IPS-20b (cell line): ENCODE measurements at regions not wholly inside any gene's neighbourhood (a gene's known extent, or its start where the extent isn't known, plus 50 kb on each side); places are given as distances from the start of the nearest gene placed in this dataset.
"Not testable (repeated sequence)": the region's sequence is repeated elsewhere in the genome, so short reads cannot be mapped to it uniquely, and the experiment has no call there.

ENCODE experiments used
- H3K27ac ChIP-seq: one replicate; pipeline ENCODE4 v1.5.1; 2013; ENCODE audit warnings: low read length
- H3K27me3 ChIP-seq: 2 replicates; pipeline ENCODE4 v1.6.1; 2013; ENCODE audit warnings: mild to moderate bottlenecking, low read length, inconsistent platforms; ENCODE audit not compliant: insufficient read depth
- H3K36me3 ChIP-seq: 2 replicates; pipeline ENCODE4 v1.6.1; 2013; ENCODE audit warnings: low read depth, mild to moderate bottlenecking, inconsistent platforms, low read length, moderate library complexity; ENCODE audit not compliant: insufficient read depth
- H3K4me1 ChIP-seq: 2 replicates; pipeline ENCODE4 v1.6.1; 2013; ENCODE audit warnings: mild to moderate bottlenecking, control low read depth, inconsistent platforms, low read length, moderate library complexity; ENCODE audit not compliant: insufficient read depth
- H3K4me3 ChIP-seq: 2 replicates; pipeline ENCODE4 v1.5.1; 2013; ENCODE audit warnings: mild to moderate bottlenecking, low read length, inconsistent platforms
- H3K9ac ChIP-seq: 2 replicates; pipeline ENCODE4 v1.6.1; 2013; ENCODE audit warnings: low read depth, mild to moderate bottlenecking, inconsistent platforms, low read length, moderate library complexity
- H3K9me3 ChIP-seq: 2 replicates; pipeline ENCODE4 v1.6.1; 2013; ENCODE audit warnings: mild to moderate bottlenecking, low read depth, low read length, inconsistent platforms; ENCODE audit not compliant: insufficient read depth

DNA sequence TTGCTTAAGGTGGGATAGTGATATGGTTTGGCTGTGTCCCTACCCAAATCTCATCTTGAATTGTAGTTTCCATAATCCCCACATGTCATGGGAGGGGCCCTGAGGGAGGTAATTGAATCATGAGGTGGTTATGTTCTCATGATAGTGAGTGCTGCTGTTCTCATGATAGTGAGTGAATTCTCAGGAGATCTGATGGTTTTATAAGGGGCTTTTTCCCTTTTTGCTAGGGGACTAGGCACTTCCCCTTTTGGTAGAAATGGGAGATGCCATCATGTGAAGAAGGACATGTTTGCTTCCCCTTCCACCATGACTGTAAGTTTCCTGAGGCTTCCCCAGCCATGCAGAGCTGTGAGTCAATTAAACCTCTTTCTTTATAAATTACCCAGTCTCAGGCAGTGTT is 137.5 kb downstream of the DUSP10 start:
- not testable (repeated sequence) for H3K27ac ChIP-seq, H3K27me3 ChIP-seq, H3K4me1 ChIP-seq, H3K9me3 ChIP-seq, H3K4me3 ChIP-seq, H3K9ac ChIP-seq, H3K36me3 ChIP-seq

DNA sequence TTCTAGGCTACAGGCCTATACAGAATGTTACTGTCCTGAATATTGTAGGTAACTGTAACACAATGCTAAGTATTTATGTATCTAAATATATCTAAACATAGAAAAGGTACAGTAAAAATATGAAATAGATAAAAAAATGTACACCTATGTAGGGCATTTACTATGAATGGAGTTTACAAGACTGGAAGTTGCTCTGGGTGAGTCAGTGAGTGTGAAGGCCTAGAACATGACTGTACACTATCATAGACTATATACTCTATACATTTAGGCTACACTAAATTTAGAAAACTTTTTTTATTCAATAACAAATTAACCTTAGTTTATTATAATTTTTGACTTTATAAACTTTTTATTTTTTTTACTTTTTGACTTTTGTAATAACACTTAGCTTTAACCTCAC is 136.9 kb downstream of the DUSP10 start:
- no peaks in the 10 kb centered on the region for H3K4me1 ChIP-seq
- H3K9me3 ChIP-seq: no peaks in the 10 kb centered on the region
- no peaks in the 10 kb centered on the region for H3K27me3 ChIP-seq
- H3K27ac ChIP-seq: no peak overlapping the region
- no peaks in the 10 kb centered on the region for H3K36me3 ChIP-seq
- H3K9ac ChIP-seq: no peak overlapping the region
- no peak overlapping the region for H3K4me3 ChIP-seq

DNA sequence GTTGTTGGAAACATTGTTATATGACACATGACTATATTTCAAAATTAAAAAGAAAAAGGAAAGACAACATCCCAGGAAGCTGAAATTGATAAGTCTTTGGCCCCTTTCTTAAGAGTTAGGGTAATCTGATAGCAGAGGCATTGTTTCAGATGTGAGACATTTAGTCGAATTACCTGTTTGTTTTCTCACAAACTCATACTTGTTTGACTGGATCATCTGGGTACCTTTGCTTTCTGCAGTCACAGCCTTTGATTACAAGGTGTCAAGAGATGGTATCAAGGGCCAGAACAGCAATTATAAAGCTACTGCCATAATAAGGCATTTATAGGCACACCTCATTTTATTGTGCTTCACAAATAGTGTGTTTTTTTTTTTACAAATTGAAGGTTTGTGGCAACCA is 136.3 kb downstream of the DUSP10 start:
- Histone ChIP-seq H3K4me3 (no peak overlapping the region), H3K27me3 (no peaks in the 10 kb centered on the region), H3K9ac (no peak overlapping the region), H3K4me1 (no peaks in the 10 kb centered on the region), H3K9me3 (no peaks in the 10 kb centered on the region), H3K27ac (no peak overlapping the region), H3K36me3 (no peaks in the 10 kb centered on the region)

DNA sequence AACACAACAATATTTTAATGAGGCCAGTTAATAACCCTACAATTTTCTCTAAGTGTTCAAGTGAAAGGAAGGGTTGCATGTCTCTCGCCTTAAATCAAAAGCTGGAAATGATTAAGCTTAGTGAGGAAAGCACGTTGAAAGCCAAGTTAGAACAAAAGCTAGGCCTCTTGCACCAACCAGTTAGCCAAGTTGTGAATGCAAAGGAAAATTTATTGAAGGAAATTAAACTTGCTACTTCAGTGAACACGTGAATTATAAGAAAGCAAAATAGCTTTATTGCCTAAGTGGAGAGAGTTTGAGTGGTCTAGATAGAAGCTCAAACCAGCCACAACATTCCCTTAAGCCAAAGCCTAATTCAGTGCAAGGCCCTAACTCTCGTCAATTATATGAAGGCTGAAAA is 135.6 kb downstream of the DUSP10 start:
- no peaks in the 10 kb centered on the region for H3K36me3 ChIP-seq
- H3K9me3 ChIP-seq: no peaks in the 10 kb centered on the region
- no peaks in the 10 kb centered on the region for H3K4me1 ChIP-seq
- no peak overlapping the region for H3K27ac ChIP-seq
- no peaks in the 10 kb centered on the region for H3K27me3 ChIP-seq
- H3K4me3 ChIP-seq: no peak overlapping the region
- no peak overlapping the region for H3K9ac ChIP-seq

DNA sequence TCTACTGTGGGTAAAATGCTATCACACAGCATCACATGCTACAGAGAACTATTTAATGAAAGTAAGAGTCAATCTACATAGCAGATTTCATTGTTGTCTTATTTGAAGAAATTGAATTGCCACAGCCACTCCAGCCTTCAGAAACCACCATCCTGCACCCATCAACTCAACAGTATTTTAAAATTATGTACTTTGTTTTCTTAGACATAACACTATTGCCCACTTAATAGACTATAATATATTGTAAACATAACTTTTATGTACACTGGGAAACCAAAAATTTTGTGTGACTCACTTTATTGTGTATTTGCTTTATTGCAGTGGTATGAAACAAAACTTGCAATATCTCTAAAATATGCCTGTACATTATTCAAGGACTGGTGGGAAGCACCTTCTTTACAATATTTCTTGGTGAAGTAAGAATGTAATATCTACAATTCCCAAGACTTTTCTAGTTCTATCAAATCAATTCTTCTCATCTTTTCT is 133.0 kb downstream of the DUSP10 start:
- Histone ChIP-seq H3K27me3 (no peaks in the 10 kb centered on the region), H3K27ac (no peak overlapping the region), H3K4me3 (no peak overlapping the region), H3K36me3 (no peaks in the 10 kb centered on the region), H3K9me3 (no peaks in the 10 kb centered on the region), H3K9ac (no peak overlapping the region), H3K4me1 (no peaks in the 10 kb centered on the region)

DNA sequence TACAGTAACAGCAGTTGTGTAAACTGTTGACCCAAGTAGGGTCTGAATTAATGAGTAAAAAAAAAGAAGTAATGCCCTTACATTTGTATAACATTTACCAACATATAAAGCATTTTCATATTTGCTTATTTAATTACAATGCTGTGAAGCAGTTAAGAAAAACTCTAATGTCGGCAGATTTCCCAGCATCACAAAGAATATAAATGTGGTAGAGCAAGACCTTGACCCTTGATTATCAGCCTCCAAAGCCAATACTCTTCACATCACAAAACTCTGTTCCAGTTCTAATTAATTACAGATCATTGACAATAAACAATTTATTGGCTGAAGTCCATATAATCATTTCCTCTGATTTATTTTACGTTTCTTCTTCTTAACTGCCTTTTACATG is 130.2 kb downstream of the DUSP10 start:
- H3K27me3 ChIP-seq: no peaks in the 10 kb centered on the region
- H3K4me1 ChIP-seq: no peaks in the 10 kb centered on the region
- H3K4me3 ChIP-seq: no peak overlapping the region
- no peaks in the 10 kb centered on the region for H3K36me3 ChIP-seq
- H3K9ac ChIP-seq: no peak overlapping the region
- H3K9me3 ChIP-seq: no peaks in the 10 kb centered on the region
- H3K27ac ChIP-seq: no peak overlapping the region

DNA sequence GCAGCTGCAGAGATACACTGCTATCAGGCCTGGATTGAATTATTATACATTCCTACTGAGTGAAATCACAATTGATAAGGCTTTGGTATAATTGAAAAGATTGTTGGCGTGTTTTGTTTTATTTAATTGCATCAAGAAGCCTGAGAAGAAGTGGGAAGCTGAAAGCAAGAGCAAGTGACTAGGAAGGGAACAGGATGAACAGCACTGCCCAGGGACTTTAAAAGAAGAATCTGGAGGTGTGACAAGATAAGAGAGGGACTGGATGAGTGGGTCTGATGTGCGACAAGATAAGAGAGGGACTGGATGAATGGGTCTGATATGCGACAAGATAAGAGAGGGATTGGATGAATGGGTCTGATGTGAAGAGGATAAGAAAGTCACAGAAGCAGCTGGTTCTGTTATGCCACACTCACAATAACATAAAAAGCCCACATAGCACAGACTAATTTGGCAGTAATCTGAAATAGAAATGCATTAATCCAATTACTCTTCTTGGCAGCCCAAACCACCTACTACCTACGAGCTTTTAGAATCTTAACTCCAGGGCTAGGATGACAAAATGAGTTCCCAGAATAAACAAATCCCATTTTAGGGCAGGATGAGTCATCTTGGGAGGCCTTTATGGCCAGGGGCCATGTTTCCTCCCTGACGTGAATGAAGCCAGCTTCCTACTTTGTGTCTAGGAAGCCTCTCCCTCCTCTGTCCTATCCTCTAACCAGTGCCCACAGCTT is 129.7 kb downstream of the DUSP10 start:
- Histone ChIP-seq H3K36me3 (no peaks in the 10 kb centered on the region), H3K9me3 (no peaks in the 10 kb centered on the region), H3K4me3 (no peak overlapping the region), H3K27me3 (no peaks in the 10 kb centered on the region), H3K4me1 (no peaks in the 10 kb centered on the region), H3K27ac (no peak overlapping the region), H3K9ac (no peak overlapping the region)

DNA sequence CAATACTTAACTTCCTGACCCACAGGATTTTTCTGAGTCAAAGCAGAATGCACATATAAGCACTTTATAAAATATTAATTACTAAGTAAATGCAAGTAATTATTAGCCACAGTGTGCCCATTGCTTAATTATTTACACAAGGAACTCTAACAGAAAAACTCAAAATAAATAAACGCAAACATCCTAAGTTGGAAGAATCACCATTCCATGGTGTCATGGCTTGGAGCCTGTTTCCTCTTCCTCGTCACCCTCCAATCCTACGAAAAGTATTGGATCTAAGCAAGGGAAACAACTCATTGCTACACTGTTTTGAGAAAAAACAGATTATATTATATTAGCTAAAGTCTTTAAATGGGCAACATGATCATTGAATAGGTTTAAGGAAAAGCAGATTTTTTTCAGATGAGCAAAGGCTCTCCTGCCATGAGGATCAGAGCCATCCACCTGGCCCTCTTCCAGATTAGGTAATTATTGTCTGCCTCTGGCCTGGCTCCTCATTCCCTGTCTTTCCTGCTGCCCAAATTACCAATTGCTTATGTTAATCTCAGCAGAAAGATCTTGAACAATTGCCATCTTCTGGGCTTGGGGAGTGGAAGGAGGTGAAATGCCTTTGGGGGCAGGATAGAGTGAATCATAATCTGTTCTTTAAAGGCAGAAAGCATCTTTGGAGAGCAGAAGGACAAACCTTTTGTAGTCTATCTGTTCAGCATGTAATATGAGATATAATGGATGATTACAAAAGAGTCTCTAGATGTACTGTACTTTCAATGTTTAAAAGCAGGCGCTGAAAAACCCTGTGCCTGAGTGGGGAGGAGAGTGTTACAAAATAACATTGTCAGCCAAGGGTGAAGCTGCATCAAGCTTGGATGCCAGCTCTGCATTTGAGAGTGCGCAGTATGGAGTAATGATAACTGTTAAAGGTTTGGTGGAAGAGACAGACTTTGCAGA is 121.2 kb downstream of the DUSP10 start:
- no peaks in the 10 kb centered on the region for H3K27me3 ChIP-seq
- H3K9me3 ChIP-seq: no peaks in the 10 kb centered on the region
- no peak overlapping the region for H3K9ac ChIP-seq
- H3K36me3 ChIP-seq: no peaks in the 10 kb centered on the region
- H3K27ac ChIP-seq: no peak overlapping the region
- H3K4me1 ChIP-seq: peaks cover 6% of the 10 kb centered on the region; the same call in 1 of the 2 replicates
- no peak overlapping the region for H3K4me3 ChIP-seq

DNA sequence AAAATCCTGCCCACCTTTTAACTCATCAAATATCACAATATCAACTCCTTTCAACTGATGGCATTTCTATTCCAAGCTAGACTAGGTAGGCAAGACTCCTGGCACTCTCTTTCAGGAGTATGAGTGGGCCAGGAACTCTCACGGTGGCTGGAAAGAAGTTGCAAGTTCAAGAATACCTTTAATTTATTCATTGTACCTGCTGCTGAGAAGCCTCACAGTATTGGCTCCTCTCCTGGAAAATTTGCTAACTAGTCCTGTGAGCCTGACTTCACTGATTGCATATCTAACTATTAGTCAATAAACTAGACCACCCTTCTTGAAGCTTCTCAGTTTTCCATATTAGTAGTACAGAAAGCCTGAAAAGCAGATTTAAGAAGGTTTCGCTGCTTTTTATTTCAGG is 120.2 kb downstream of the DUSP10 start:
- no peak overlapping the region for H3K27ac ChIP-seq
- no peak overlapping the region for H3K4me3 ChIP-seq

DNA sequence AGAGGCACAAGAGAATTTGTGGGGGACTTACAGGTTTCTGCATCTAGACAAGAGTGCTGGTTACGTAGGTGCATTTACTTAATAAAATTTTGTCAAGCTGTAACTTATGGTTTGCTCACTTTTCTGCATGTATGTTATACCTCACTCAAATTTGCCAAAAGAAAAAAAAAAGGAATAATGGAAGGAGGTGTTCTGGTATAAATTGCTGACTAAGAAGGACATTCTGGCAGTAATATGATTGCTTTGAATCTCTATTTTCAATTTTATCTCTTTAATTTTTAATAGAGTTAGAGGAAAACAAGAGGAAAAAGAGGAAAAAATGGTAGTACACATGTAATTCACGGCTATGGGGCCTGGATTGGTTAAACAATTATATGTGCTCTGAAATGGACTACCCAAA is 119.5 kb downstream of the DUSP10 start:
- Histone ChIP-seq H3K4me1 (peaks cover 6% of the 10 kb centered on the region; the same call in 1 of the 2 replicates), H3K27ac (no peak overlapping the region), H3K27me3 (no peaks in the 10 kb centered on the region), H3K36me3 (no peaks in the 10 kb centered on the region), H3K9ac (no peak overlapping the region), H3K4me3 (no peak overlapping the region), H3K9me3 (no peaks in the 10 kb centered on the region)

More for the DNA sequence above, 120.2 kb downstream of the DUSP10 start:
- no peaks in the 10 kb centered on the region for H3K36me3 ChIP-seq
- H3K9ac ChIP-seq: no peak overlapping the region
- no peaks in the 10 kb centered on the region for H3K9me3 ChIP-seq
- H3K27me3 ChIP-seq: no peaks in the 10 kb centered on the region
- peaks cover 6% of the 10 kb centered on the region; the same call in 1 of the 2 replicates for H3K4me1 ChIP-seq

DNA sequence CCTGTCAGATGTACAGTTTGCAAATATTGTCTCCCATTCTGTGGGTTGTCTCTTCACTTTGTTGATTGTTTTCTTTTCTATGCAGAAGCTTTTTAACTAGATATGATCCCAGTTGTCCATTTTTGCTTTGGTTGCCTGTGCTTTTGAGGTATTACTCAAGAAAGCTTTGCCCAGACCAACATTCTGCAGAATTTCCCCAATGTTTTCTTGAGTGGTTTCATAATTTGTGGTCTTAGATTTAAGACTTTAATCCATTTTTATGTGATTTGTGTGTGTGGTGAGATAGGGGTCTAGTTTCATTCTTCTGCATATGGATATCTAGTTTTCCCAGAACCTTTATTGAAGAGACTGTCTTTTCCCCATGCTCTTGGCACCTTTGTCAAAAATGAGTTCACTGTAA is 116.9 kb downstream of the DUSP10 start:
- Histone ChIP-seq H3K27ac (no peak overlapping the region), H3K36me3 (no peaks in the 10 kb centered on the region), H3K4me3 (no peak overlapping the region), H3K27me3 (no peaks in the 10 kb centered on the region), H3K9ac (no peak overlapping the region), H3K4me1 (peaks cover 6% of the 10 kb centered on the region; the same call in 1 of the 2 replicates), H3K9me3 (no peaks in the 10 kb centered on the region)

DNA sequence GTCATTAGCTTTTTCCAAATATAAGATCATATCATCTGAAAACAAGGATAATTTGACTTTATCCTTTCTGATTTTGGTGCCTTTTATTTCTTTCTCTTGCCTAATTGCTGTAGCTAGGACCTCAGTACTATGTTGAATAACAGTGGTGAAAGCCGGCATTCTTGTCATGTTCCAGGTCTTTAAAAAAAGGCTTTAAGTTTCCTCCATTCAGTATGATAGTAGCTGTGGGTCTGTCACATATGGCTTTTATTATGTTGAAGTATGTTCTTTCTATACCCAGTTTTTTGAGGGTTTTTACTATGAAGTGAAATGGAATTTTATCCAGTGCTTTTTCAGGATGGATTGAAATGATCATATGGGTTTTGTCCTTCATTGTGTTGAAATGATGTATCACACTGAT is 115.8 kb downstream of the DUSP10 start:
- Histone ChIP-seq H3K9me3 (no peaks in the 10 kb centered on the region), H3K4me1 (peaks cover 6% of the 10 kb centered on the region; the same call in 1 of the 2 replicates), H3K4me3 (no peak overlapping the region), H3K27ac (no peak overlapping the region), H3K9ac (no peak overlapping the region), H3K27me3 (no peaks in the 10 kb centered on the region), H3K36me3 (no peaks in the 10 kb centered on the region)
